Neural cell (in vitro differentiated cells): ENCODE measurements at regions not wholly inside any gene's neighbourhood (a gene's known extent, or its start where the extent isn't known, plus 50 kb on each side); places are given as distances from the start of the nearest gene placed in this dataset.

ENCODE experiments used
- H2AFZ ChIP-seq: fragments of 200-600, 300-800 bp; sonication (generic), shearing (Covaris generic); 2 replicates; pipeline ENCODE4 v1.6.0; 2014; ENCODE audit warnings: low read depth, mild to moderate bottlenecking, antibody characterized with exemption, low read length, moderate library complexity
- H3F3A ChIP-seq: fragments of 200-600 bp; shearing (Covaris generic); 2 replicates; pipeline ENCODE4 v1.6.1; 2016; ENCODE audit warnings: mild to moderate bottlenecking, moderate library complexity, mixed read lengths, antibody characterized with exemption, low read length; ENCODE audit not compliant: insufficient read depth, poor library complexity, severe bottlenecking
- H3K27ac ChIP-seq: fragments of 200-600, 300-800 bp; sonication (generic), shearing (Covaris generic); 2 replicates; pipeline ENCODE4 v1.5.1; 2014; ENCODE audit warnings: mild to moderate bottlenecking, low read length, moderate library complexity
- H3K27me3 ChIP-seq: fragments of 300-800, 200-600 bp; sonication (generic), shearing (Covaris generic); 2 replicates; pipeline ENCODE4 v1.6.0; 2014; ENCODE audit warnings: mild to moderate bottlenecking, low read depth, low read length, moderate library complexity; ENCODE audit not compliant: insufficient read depth
- H3K36me3 ChIP-seq: fragments of 300-800, 200-600 bp; sonication (generic), shearing (Covaris generic); 2 replicates; pipeline ENCODE4 v1.5.1; 2014; ENCODE audit warnings: mild to moderate bottlenecking, antibody characterized with exemption, low read length, moderate library complexity; ENCODE audit not compliant: insufficient read depth
- H3K4me2 ChIP-seq: fragments of 300-800, 200-600 bp; sonication (generic), shearing (Covaris generic); 2 replicates; pipeline ENCODE4 v1.6.0; 2014; ENCODE audit warnings: mild to moderate bottlenecking, low read length
- H3K4me3 ChIP-seq: fragments of 300-800, 200-600 bp; sonication (generic), shearing (Covaris generic); 2 replicates; pipeline ENCODE4 v1.5.1; 2014; ENCODE audit warnings: mild to moderate bottlenecking, low read length, moderate library complexity
- H3K79me2 ChIP-seq: fragments of 200-600 bp; shearing (Covaris generic); replicated peaks from 2 replicates; pipeline ENCODE4 v1.6.0; 2014; ENCODE audit warnings: mild to moderate bottlenecking, low read length, moderate library complexity; ENCODE audit not compliant: insufficient read depth
- H3K9ac ChIP-seq: fragments of 300-800, 200-600 bp; sonication (generic), shearing (Covaris generic); 2 replicates; pipeline ENCODE4 v1.6.1; 2016; ENCODE audit warnings: mild to moderate bottlenecking, low read length, mixed read lengths
- H3K9me2 ChIP-seq: fragments of 200-600 bp; shearing (Covaris generic); 2 replicates; pipeline ENCODE4 v1.6.1; 2016; ENCODE audit warnings: mild to moderate bottlenecking, low read length, mixed read lengths; ENCODE audit not compliant: insufficient read depth
- H3K9me3 ChIP-seq: fragments of 200-600, 300-800 bp; sonication (generic), shearing (Covaris generic); 2 replicates; pipeline ENCODE4 v1.6.1; 2016; ENCODE audit warnings: mild to moderate bottlenecking, mixed run types, low read length, moderate library complexity, mixed read lengths
- H4K20me1 ChIP-seq: fragments of 200-600 bp; shearing (Covaris generic); 2 replicates; pipeline ENCODE4 v1.6.1; 2016; ENCODE audit warnings: mild to moderate bottlenecking, mixed run types; ENCODE audit not compliant: insufficient read depth
- EP300 ChIP-seq: fragments of 450-650 bp; conservative IDR thresholded peaks from 2 replicates; pipeline ENCODE4 v1.6.1; 2014; ENCODE audit warnings: antibody characterized with exemption, mild to moderate bottlenecking, moderate library complexity; ENCODE audit not compliant: poor library complexity, severe bottlenecking
- EZH2 ChIP-seq: fragments of 200-600, 300-800 bp; shearing (Covaris generic), sonication (generic); IDR thresholded peaks from 2 replicates; pipeline ENCODE4 v1.6.1; 2014; ENCODE audit warnings: antibody characterized with exemption, low read length, borderline replicate concordance, mild to moderate bottlenecking; ENCODE audit not compliant: insufficient read depth, poor library complexity, severe bottlenecking
- MXI1 ChIP-seq: fragments of 450-650 bp; conservative IDR thresholded peaks from 2 replicates; pipeline ENCODE4 v1.6.1; 2014; ENCODE audit warnings: antibody characterized with exemption, mild to moderate bottlenecking; ENCODE audit not compliant: poor library complexity, severe bottlenecking
- POLR2AphosphoS5 ChIP-seq: IDR thresholded peaks from 2 replicates; pipeline ENCODE4 v1.6.1; 2012
- RAD21 ChIP-seq: fragments of 450-650 bp; conservative IDR thresholded peaks from 2 replicates; pipeline ENCODE4 v1.6.1; 2014; ENCODE audit warnings: antibody characterized with exemption, mild to moderate bottlenecking, moderate library complexity
- SMC3 ChIP-seq: fragments of 450-650 bp; conservative IDR thresholded peaks from 2 replicates; pipeline ENCODE4 v1.6.1; 2014; ENCODE audit warnings: antibody characterized with exemption, mild to moderate bottlenecking, moderate library complexity; ENCODE audit not compliant: poor library complexity
- TAF1 ChIP-seq: IDR thresholded peaks from 2 replicates; pipeline ENCODE4 v1.6.1; 2012; ENCODE audit warnings: low read depth
- TF ChIP-seq, protein P1 (sequence below): IDR thresholded peaks from 2 replicates; pipeline ENCODE4 v1.6.1; 2012; ENCODE audit warnings: borderline replicate concordance
- TF ChIP-seq, protein P2 (sequence below): fragments of 450-650 bp; IDR thresholded peaks from 2 replicates; pipeline ENCODE4 v1.5.1; 2014; ENCODE audit warnings: antibody characterized with exemption, mild to moderate bottlenecking, moderate library complexity; ENCODE audit not compliant: poor library complexity, severe bottlenecking

DNA sequence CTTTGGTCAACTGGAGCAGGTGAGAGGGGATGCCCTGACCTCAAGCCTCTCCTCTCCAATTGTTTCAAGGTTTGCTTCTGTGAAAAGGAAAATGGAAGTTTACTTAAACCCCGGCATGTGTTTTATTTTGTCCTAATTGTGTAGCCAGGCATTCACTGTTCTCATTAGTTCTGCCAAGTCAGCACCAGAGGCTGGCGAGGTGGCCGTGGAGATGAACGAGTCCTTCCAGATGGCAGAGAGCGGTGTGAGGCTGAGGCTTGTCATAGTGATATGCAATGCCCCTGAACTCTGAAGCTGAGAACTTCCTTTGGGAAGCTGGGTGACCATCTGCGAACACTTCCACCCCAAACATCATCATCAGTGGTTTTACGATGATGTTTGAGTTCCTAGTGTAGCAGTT lies 199.6 kb downstream of the TJP1 start:
- Histone ChIP-seq H3F3A (no peaks in the 10 kb centered on the region), H3K79me2 (no peaks in the 10 kb centered on the region)
- TF ChIP-seq MXI1 (no peak), EP300 (no peak), SMC3 (no peak), TAF1 (no peak), POLR2AphosphoS5 (no peak), RAD21 (no peak), EZH2 (no peak)
- TF ChIP-seq, protein P1, sequence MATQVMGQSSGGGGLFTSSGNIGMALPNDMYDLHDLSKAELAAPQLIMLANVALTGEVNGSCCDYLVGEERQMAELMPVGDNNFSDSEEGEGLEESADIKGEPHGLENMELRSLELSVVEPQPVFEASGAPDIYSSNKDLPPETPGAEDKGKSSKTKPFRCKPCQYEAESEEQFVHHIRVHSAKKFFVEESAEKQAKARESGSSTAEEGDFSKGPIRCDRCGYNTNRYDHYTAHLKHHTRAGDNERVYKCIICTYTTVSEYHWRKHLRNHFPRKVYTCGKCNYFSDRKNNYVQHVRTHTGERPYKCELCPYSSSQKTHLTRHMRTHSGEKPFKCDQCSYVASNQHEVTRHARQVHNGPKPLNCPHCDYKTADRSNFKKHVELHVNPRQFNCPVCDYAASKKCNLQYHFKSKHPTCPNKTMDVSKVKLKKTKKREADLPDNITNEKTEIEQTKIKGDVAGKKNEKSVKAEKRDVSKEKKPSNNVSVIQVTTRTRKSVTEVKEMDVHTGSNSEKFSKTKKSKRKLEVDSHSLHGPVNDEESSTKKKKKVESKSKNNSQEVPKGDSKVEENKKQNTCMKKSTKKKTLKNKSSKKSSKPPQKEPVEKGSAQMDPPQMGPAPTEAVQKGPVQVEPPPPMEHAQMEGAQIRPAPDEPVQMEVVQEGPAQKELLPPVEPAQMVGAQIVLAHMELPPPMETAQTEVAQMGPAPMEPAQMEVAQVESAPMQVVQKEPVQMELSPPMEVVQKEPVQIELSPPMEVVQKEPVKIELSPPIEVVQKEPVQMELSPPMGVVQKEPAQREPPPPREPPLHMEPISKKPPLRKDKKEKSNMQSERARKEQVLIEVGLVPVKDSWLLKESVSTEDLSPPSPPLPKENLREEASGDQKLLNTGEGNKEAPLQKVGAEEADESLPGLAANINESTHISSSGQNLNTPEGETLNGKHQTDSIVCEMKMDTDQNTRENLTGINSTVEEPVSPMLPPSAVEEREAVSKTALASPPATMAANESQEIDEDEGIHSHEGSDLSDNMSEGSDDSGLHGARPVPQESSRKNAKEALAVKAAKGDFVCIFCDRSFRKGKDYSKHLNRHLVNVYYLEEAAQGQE, result no peak
- TF ChIP-seq, protein P2, sequence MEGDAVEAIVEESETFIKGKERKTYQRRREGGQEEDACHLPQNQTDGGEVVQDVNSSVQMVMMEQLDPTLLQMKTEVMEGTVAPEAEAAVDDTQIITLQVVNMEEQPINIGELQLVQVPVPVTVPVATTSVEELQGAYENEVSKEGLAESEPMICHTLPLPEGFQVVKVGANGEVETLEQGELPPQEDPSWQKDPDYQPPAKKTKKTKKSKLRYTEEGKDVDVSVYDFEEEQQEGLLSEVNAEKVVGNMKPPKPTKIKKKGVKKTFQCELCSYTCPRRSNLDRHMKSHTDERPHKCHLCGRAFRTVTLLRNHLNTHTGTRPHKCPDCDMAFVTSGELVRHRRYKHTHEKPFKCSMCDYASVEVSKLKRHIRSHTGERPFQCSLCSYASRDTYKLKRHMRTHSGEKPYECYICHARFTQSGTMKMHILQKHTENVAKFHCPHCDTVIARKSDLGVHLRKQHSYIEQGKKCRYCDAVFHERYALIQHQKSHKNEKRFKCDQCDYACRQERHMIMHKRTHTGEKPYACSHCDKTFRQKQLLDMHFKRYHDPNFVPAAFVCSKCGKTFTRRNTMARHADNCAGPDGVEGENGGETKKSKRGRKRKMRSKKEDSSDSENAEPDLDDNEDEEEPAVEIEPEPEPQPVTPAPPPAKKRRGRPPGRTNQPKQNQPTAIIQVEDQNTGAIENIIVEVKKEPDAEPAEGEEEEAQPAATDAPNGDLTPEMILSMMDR, result no peak

DNA sequence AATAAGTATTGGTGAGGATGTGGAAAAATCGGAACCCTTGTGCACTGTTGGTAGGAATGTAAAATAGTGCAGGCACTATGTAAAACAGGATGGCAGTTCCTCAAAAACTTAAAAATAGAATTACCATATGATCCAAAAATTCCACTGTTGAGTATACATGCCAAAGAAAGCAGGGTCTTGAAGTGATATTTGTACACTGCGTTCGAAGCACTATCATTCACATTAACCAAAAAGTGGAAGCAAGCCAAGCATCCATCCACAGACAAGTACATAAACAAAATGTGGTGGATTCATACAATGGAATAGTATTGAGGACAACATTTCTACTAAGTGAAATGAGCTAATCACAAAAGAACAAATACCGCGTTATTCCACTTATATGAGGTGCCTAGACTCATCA lies 200.7 kb downstream of the TJP1 start:
- Histone ChIP-seq H3K4me3 (no peak overlapping the region), H4K20me1 (no peaks in the 10 kb centered on the region), H3K4me2 (no peak overlapping the region), H3K9ac (no peak overlapping the region), H3K9me3 (no peaks in the 10 kb centered on the region), H3K27me3 (no peaks in the 10 kb centered on the region), H3F3A (no peaks in the 10 kb centered on the region), H2AFZ (no peak overlapping the region), H3K79me2 (no peaks in the 10 kb centered on the region), H3K9me2 (no peaks in the 10 kb centered on the region), H3K36me3 (no peaks in the 10 kb centered on the region), H3K27ac (no peak overlapping the region)
- TF ChIP-seq, protein P2, result no peak
- TF ChIP-seq POLR2AphosphoS5, result no peak

More for the DNA sequence above, 199.6 kb downstream of the TJP1 start:
- H3K36me3 ChIP-seq, result no peaks in the 10 kb centered on the region
- no peak overlapping the region for H2AFZ ChIP-seq
- H3K9me3 ChIP-seq, result no peaks in the 10 kb centered on the region
- no peak overlapping the region for H3K9ac ChIP-seq
- no peaks in the 10 kb centered on the region for H4K20me1 ChIP-seq
- H3K4me3 ChIP-seq, result no peak overlapping the region
- no peak overlapping the region for H3K4me2 ChIP-seq
- H3K9me2 ChIP-seq, result no peaks in the 10 kb centered on the region
- no peaks in the 10 kb centered on the region for H3K27me3 ChIP-seq
- H3K27ac ChIP-seq, result no peak overlapping the region
